Mucosa of rectum (tissue), 2 donors: ENCODE measurements at regions not wholly inside any gene's neighbourhood (a gene's known extent, or its start where the extent isn't known, plus 50 kb on each side); places are given as distances from the start of the nearest gene placed in this dataset.
"Not testable (repeated sequence)": the region's sequence is repeated elsewhere in the genome, so short reads cannot be mapped to it uniquely, and the experiment has no call there.

Experiments used
- H3K27ac ChIP-seq, 2 donors: one replicate each; pipeline ENCODE4 v1.7.0; 2013; ENCODE audit warnings: inconsistent platforms in 2 of 2, low read depth in 2 of 2, low read length in 2 of 2
- H3K27me3 ChIP-seq, 2 donors: one replicate each; pipeline ENCODE4 v1.7.0; 2013; ENCODE audit warnings: low read length in 2 of 2; ENCODE audit not compliant: control insufficient read depth in 2 of 2, insufficient read depth in 2 of 2
- H3K36me3 ChIP-seq, 2 donors: one replicate each; pipeline ENCODE4 v1.7.0; 2013; ENCODE audit warnings: low read length in 2 of 2; ENCODE audit not compliant: control insufficient read depth in 2 of 2, insufficient read depth in 2 of 2
- H3K4me1 ChIP-seq, 2 donors: one replicate each; pipeline ENCODE4 v1.7.0; 2013; ENCODE audit warnings: low read length in 2 of 2, mild to moderate bottlenecking in 1 of 2; ENCODE audit not compliant: control insufficient read depth in 2 of 2, insufficient read depth in 2 of 2
- H3K4me3 ChIP-seq, 2 donors: one replicate each; pipeline ENCODE4 v1.7.0; 2013; ENCODE audit warnings: low read length in 2 of 2
- H3K9ac ChIP-seq, 2 donors: one replicate each; pipeline ENCODE4 v1.7.0; 2013; ENCODE audit warnings: low read length in 2 of 2, low read depth in 1 of 2, mild to moderate bottlenecking in 1 of 2
- H3K9me3 ChIP-seq, 2 donors: one replicate each; pipeline ENCODE4 v1.7.0; 2013; ENCODE audit warnings: low read length in 2 of 2; ENCODE audit not compliant: control insufficient read depth in 2 of 2
- donor health status: healthy.
- donor health status: Normal muscosa, but diverticular disease.

- Histone ChIP-seq H3K4me3 (no peak overlapping the region), H3K9me3 (no peaks in the 10 kb centered on the region), H3K36me3 (no peaks in the 10 kb centered on the region), H3K9ac (no peak overlapping the region), H3K4me1 (no peaks in the 10 kb centered on the region), H3K27ac (no peak overlapping the region), H3K27me3 (no peaks in the 10 kb centered on the region)
Observed at GRCh38 chr16:76121636-76122035, 155.6 kb upstream of the CNTNAP4 start.

- H3K4me3 ChIP-seq: no peak overlapping the region
- no peaks in the 10 kb centered on the region for H3K4me1 ChIP-seq
- H3K9ac ChIP-seq: no peak overlapping the region
- H3K9me3 ChIP-seq: no peaks in the 10 kb centered on the region
- no peaks in the 10 kb centered on the region for H3K36me3 ChIP-seq
- H3K27me3 ChIP-seq: no peaks in the 10 kb centered on the region
- no peak overlapping the region for H3K27ac ChIP-seq
Observed at GRCh38 chr16:76123966-76124365, 153.2 kb upstream of the CNTNAP4 start.

GRCh38 chr16:76125871-76126270 lies 151.3 kb upstream of the CNTNAP4 start:
- Histone ChIP-seq H3K27me3 (no peaks in the 10 kb centered on the region), H3K36me3 (no peaks in the 10 kb centered on the region), H3K9me3 (no peaks in the 10 kb centered on the region), H3K9ac (no peak overlapping the region), H3K4me3 (no peak overlapping the region), H3K4me1 (no peaks in the 10 kb centered on the region), H3K27ac (no peak overlapping the region)

- H3K27me3 ChIP-seq, H3K9me3 ChIP-seq, H3K27ac ChIP-seq, H3K4me3 ChIP-seq, H3K36me3 ChIP-seq, H3K4me1 ChIP-seq, H3K9ac ChIP-seq: not testable (repeated sequence)
Observed at GRCh38 chr16:76138056-76138455, 139.1 kb upstream of the CNTNAP4 start.

- Histone ChIP-seq H3K27ac (no peak overlapping the region), H3K9ac (no peak overlapping the region), H3K9me3 (no peaks in the 10 kb centered on the region), H3K4me3 (no peak overlapping the region), H3K4me1 (no peaks in the 10 kb centered on the region), H3K36me3 (no peaks in the 10 kb centered on the region), H3K27me3 (no peaks in the 10 kb centered on the region)
Observed at GRCh38 chr16:76157629-76158028, 119.6 kb upstream of the CNTNAP4 start.

GRCh38 chr16:76162046-76162445 lies 115.2 kb upstream of the CNTNAP4 start:
- H3K4me1 ChIP-seq: no peaks in the 10 kb centered on the region
- H3K27me3 ChIP-seq: no peaks in the 10 kb centered on the region
- no peaks in the 10 kb centered on the region for H3K36me3 ChIP-seq
- no peak overlapping the region for H3K9ac ChIP-seq
- H3K27ac ChIP-seq: no peak overlapping the region
- H3K9me3 ChIP-seq: no peaks in the 10 kb centered on the region
- no peak overlapping the region for H3K4me3 ChIP-seq

- Histone ChIP-seq H3K9ac (no peak overlapping the region), H3K36me3 (no peaks in the 10 kb centered on the region), H3K9me3 (no peaks in the 10 kb centered on the region), H3K4me1 (no peaks in the 10 kb centered on the region), H3K27ac (no peak overlapping the region), H3K27me3 (no peaks in the 10 kb centered on the region), H3K4me3 (no peak overlapping the region)
Observed at GRCh38 chr16:76164970-76165558, 112.1 kb upstream of the CNTNAP4 start.

- no peak overlapping the region for H3K4me3 ChIP-seq
- no peak overlapping the region for H3K27ac ChIP-seq
- H3K36me3 ChIP-seq: no peaks in the 10 kb centered on the region
- no peaks in the 10 kb centered on the region for H3K27me3 ChIP-seq
- H3K9ac ChIP-seq: no peak overlapping the region
- no peaks in the 10 kb centered on the region for H3K9me3 ChIP-seq
- no peaks in the 10 kb centered on the region for H3K4me1 ChIP-seq
Observed at GRCh38 chr16:76175718-76176117, 101.5 kb upstream of the CNTNAP4 start.

GRCh38 chr16:76176153-76176552 lies 101.0 kb upstream of the CNTNAP4 start:
- Histone ChIP-seq H3K4me1 (no peaks in the 10 kb centered on the region), H3K27me3 (no peaks in the 10 kb centered on the region), H3K27ac (no peak overlapping the region), H3K9me3 (no peaks in the 10 kb centered on the region), H3K4me3 (no peak overlapping the region), H3K9ac (no peak overlapping the region), H3K36me3 (no peaks in the 10 kb centered on the region)

GRCh38 chr16:76176616-76177015 lies 100.6 kb upstream of the CNTNAP4 start:
- no peaks in the 10 kb centered on the region for H3K4me1 ChIP-seq
- no peak overlapping the region for H3K27ac ChIP-seq
- H3K36me3 ChIP-seq: no peaks in the 10 kb centered on the region
- no peaks in the 10 kb centered on the region for H3K27me3 ChIP-seq
- no peaks in the 10 kb centered on the region for H3K9me3 ChIP-seq
- no peak overlapping the region for H3K4me3 ChIP-seq
- H3K9ac ChIP-seq: no peak overlapping the region
